Astrocyte of the cerebellum (primary cell): ENCODE measurements at regions not wholly inside any gene's neighbourhood (a gene's known extent, or its start where the extent isn't known, plus 50 kb on each side); places are given as distances from the start of the nearest gene placed in this dataset.

ENCODE experiments used
- DNase-seq: peaks from one replicate; pipeline ENCODE4 v3.0.0-alpha.2; 2011; ENCODE audit warnings: low read depth
- H3K4me3 ChIP-seq: 2 replicates; pipeline ENCODE4 v1.5.1; 2011; ENCODE audit warnings: mild to moderate bottlenecking, low read depth, low read length, moderate library complexity
- in situ Hi-C: cut with HindIII; loops from 2 replicates; pipeline ENCODE4 v1.10.0; 2017; ENCODE audit warnings: low sequenced_read_pairs
- TF ChIP-seq, protein P1 (sequence below): IDR thresholded peaks from 2 replicates; pipeline ENCODE4 v1.5.1; 2012; ENCODE audit warnings: low read length, low read depth, moderate library complexity, mild to moderate bottlenecking; ENCODE audit errors: missing control alignments

DNA sequence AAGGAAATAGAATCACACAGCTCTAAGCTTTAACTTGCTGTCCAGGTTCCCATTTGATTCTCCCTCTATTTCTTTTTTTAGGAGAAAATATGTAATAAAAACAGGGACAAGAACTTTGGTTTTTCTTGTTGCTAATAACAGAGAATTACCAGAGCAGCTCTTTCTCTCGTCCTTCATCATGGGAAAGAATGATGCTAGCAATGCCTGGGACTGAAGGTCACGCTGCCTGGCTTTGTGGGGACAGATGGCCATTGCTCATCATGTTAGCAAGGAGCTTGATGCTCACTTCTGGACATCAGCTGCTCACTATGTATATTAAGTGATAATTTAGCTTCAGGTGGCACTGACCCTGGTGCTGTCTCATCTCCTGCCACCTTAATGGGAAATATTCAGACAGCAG is 77.3 kb upstream of the AKT3 start:
- no peak overlapping the region for H3K4me3 ChIP-seq
- in situ Hi-C loops, result loop anchor here (10.0 kb wide), 1 partner anchor 137 kb away; no protein-coding TSS in a partner anchor
- TF ChIP-seq, protein P1, sequence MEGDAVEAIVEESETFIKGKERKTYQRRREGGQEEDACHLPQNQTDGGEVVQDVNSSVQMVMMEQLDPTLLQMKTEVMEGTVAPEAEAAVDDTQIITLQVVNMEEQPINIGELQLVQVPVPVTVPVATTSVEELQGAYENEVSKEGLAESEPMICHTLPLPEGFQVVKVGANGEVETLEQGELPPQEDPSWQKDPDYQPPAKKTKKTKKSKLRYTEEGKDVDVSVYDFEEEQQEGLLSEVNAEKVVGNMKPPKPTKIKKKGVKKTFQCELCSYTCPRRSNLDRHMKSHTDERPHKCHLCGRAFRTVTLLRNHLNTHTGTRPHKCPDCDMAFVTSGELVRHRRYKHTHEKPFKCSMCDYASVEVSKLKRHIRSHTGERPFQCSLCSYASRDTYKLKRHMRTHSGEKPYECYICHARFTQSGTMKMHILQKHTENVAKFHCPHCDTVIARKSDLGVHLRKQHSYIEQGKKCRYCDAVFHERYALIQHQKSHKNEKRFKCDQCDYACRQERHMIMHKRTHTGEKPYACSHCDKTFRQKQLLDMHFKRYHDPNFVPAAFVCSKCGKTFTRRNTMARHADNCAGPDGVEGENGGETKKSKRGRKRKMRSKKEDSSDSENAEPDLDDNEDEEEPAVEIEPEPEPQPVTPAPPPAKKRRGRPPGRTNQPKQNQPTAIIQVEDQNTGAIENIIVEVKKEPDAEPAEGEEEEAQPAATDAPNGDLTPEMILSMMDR, result no peak
- DNase-seq, result no peak

DNA sequence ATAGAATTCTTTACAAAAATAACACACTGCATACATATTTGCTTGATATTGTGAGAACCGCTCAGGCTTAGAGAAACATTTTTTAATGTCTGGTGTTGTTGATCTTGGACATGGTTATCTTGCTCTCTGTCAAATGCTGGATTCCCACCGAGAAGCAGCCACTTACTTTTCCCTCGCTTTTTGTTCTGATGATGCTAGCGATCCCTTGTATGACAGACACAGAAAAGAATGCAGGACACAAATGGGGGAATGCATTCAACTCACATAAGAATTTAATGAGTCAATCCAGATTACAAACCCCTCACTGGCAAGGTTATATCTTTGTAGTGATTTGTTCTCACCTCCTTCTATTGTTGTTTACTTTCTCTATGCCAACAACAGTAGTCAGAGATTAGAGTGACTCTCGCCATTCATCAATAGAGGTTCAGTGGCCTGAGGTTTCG is 76.8 kb upstream of the AKT3 start:
- peak; percentile 95 for DNase-seq
- in situ Hi-C loops, result loop anchor here (10.0 kb wide), 1 partner anchor 138 kb away; no protein-coding TSS in a partner anchor
- no peak overlapping the region for H3K4me3 ChIP-seq
- TF ChIP-seq, protein P1, result no peak

GRCh38 chr1:243926299-243926698 is 76.3 kb upstream of the AKT3 start:
- TF ChIP-seq, protein P1, result no peak
- DNase-seq, result no peak
- in situ Hi-C loops, result loop anchor here (10.0 kb wide), 1 partner anchor 139 kb away; no protein-coding TSS in a partner anchor
- no peak overlapping the region for H3K4me3 ChIP-seq

DNA sequence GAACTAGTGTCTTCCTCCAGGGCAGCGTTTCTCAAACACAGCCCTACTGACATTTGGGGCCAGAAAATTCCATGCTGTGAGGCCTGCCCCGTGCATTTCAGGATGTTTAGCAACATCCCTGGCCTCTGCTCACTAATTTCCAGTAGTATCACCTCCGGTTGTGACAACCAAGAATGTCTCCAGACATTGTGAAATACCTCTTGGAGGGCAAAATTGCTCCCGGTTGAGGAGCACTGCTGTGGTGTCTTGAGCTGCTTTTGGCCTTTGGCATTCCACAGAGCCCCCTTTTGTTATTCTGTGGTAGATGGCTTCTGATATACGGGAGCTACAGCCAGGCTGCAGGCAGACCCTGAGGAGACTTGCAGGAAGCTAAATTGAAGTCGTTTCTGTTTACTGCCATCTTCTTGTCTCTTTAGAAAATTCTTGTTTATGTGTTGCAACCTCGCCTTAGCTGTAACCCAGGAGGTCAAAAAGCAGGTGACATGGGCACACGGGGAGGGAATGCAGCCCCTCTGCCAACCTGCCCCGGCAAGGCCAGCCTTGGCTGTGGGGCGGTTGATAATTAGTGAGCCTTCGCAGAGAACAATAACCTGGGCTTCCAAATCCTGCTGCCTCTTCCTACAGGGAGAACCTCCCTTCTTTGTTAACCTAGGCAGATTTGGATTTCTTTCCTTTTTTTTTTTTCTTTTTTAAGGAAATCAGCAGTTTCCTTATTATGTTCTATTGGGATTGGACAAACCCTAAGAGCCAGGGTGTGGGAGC is 74.7 kb upstream of the AKT3 start:
- DNase-seq, result no peak
- H3K4me3 ChIP-seq, result no peak overlapping the region
- TF ChIP-seq, protein P1, result no peak
- in situ Hi-C loops, result loop anchor here (10.0 kb wide), 1 partner anchor 140 kb away; no protein-coding TSS in a partner anchor

- TF ChIP-seq, protein P1, result no peak
- H3K4me3 ChIP-seq, result no peak overlapping the region
- in situ Hi-C loops, result loop anchor here (10.0 kb wide), 1 partner anchor 141 kb away; no protein-coding TSS in a partner anchor
- DNase-seq, result no peak
Measured at GRCh38 chr1:243924188-243924587, 74.1 kb upstream of the AKT3 start.

DNA sequence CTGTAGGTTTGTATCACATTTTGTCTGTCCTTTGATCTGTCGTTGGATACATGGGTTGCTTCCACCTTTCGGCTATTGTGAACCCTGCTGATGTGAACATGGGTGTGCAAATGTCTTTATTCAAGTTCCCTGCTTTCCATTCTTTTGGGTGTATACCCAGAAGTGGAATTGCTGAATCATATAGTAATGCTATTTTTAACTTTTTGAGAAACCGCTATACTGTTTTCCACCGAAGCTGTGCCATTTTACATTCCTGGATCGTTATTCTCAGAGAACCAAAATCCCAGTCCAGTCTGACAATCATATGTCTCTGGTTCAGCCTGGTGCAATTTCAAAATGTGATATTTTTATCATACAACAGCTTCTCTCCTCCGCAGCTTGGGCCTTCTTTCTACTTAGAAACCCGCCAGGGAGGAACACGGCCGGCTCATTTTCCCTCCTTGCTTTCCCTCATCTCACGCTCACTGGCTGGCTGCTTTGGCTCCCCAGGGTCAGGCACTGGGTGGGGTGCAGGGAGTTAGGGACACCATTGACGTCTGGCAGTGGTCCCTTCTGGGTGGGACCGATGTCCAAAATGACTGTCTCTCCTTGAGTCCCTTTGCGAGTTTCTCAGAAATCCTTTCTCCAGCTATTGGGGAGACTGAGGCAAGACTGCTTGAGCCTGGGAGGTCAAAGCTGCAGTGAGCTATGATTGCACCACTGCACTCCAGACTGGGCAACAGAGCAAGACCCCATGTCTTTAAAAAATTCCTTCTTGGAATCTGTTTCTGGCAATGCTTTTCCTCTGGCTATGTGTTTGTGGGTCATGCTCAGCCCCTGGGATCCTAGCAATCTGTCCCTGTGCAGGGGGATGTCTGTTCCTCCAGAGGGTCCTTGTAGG is 73.5 kb upstream of the AKT3 start:
- no peak overlapping the region for H3K4me3 ChIP-seq
- no peak for DNase-seq
- TF ChIP-seq, protein P1, result no peak
- in situ Hi-C loops, result loop anchor here (10.0 kb wide), 1 partner anchor 141 kb away; no protein-coding TSS in a partner anchor
